ENCODE measurements at regions not wholly inside any gene's neighbourhood (a gene's known extent, or its start where the extent isn't known, plus 50 kb on each side); places are given as distances from the start of the nearest gene placed in this dataset.
"Not testable (repeated sequence)": the region's sequence is repeated elsewhere in the genome, so short reads cannot be mapped to it uniquely, and the experiment has no call there.

GRCh38 chr2:210861038-210861665, 304.8 kb downstream of the CPS1 start:
- no peak for DNase-seq

- no peak for DNase-seq
These were observed 306.1 kb downstream of the CPS1 start for GRCh38 chr2:210862283-210863065.

GRCh38 chr2:210863283-210863682, 306.9 kb downstream of the CPS1 start:
- no peak for DNase-seq

- DNase-seq = not testable (repeated sequence)
These were observed 315.2 kb downstream of the CPS1 start for GRCh38 chr2:210871566-210871965.

GRCh38 chr2:210873631-210874030, 317.2 kb downstream of the CPS1 start:
- DNase-seq = no peak

GRCh38 chr2:210884227-210884626, 327.8 kb downstream of the CPS1 start:
- no peak for DNase-seq

GRCh38 chr2:210888035-210888434, 331.6 kb downstream of the CPS1 start:
- no peak for DNase-seq

- DNase-seq = no peak
These were observed 338.7 kb downstream of the CPS1 start for GRCh38 chr2:210895132-210895531.

- DNase-seq = no peak
These were observed 342.7 kb downstream of the CPS1 start for GRCh38 chr2:210899131-210899530.

GRCh38 chr2:210901326-210901725, 344.9 kb downstream of the CPS1 start:
- no peak for DNase-seq

GRCh38 chr2:210912779-210913178, 356.4 kb downstream of the CPS1 start:
- no peak for DNase-seq

GRCh38 chr2:210913461-210913860, 357.1 kb downstream of the CPS1 start:
- DNase-seq = no peak

- no peak for DNase-seq
These were observed 359.5 kb downstream of the CPS1 start for GRCh38 chr2:210915912-210916311.

- no peak for DNase-seq
These were observed 361.1 kb downstream of the CPS1 start for GRCh38 chr2:210917465-210917864.

- no peak for DNase-seq
These were observed 362.7 kb downstream of the CPS1 start for GRCh38 chr2:210919128-210919527.

- no peak for DNase-seq
These were observed 366.0 kb downstream of the CPS1 start for GRCh38 chr2:210922419-210922818.

- no peak for DNase-seq
These were observed 372.3 kb downstream of the CPS1 start for GRCh38 chr2:210928714-210929113.

- no peak for DNase-seq
These were observed 381.8 kb downstream of the CPS1 start for GRCh38 chr2:210938228-210938627.

- no peak for DNase-seq
These were observed 390.0 kb downstream of the CPS1 start for GRCh38 chr2:210946395-210946794.

- not testable (repeated sequence) for DNase-seq
These were observed 394.1 kb downstream of the CPS1 start for GRCh38 chr2:210950434-210951060.

GRCh38 chr2:210954386-210954907, 398.0 kb downstream of the CPS1 start:
- no peak for DNase-seq

- DNase-seq = no peak
These were observed 399.2 kb downstream of the CPS1 start for GRCh38 chr2:210955591-210955990.

- no peak for DNase-seq
These were observed 399.7 kb downstream of the CPS1 start for GRCh38 chr2:210956101-210956500.

GRCh38 chr2:210961249-210961648, 404.9 kb downstream of the CPS1 start:
- no peak for DNase-seq
